Esophagus squamous epithelium (tissue), 5 donors: ENCODE measurements at regions not wholly inside any gene's neighbourhood (a gene's known extent, or its start where the extent isn't known, plus 50 kb on each side); places are given as distances from the start of the nearest gene placed in this dataset.
"Not testable (repeated sequence)": the region's sequence is repeated elsewhere in the genome, so short reads cannot be mapped to it uniquely, and the experiment has no call there.

Experiments
- DNase-seq: peaks from one replicate; lab custom pipeline; 2025; lab: John Stamatoyannopoulos, UW
- H3K27ac ChIP-seq, 4 donors: fragments of 200-600 bp; sonication (generic); one replicate each; pipeline ENCODE4 v1.5.1; 2016 to 2019; ENCODE audit warnings: mild to moderate bottlenecking in 1 of 4
- H3K27me3 ChIP-seq, 4 donors: fragments of 200-600 bp; sonication (generic); 1 replicate in 3 of 4; 2 replicates in 1 of 4; pipeline versions ENCODE4 v1.5.1 to v1.6.0; 2017 to 2021; ENCODE audit warnings: antibody characterized with exemption in 1 of 4
- H3K36me3 ChIP-seq, 3 donors: fragments of 200-600 bp; sonication (generic); one replicate each; pipeline ENCODE4 v1.5.1; 2016 to 2019
- H3K4me1 ChIP-seq, 3 donors: fragments of 200-600 bp; sonication (generic); one replicate each; pipeline ENCODE4 v1.5.1; 2017 to 2019
- H3K4me3 ChIP-seq, 4 donors: fragments of 200-600 bp; sonication (generic); 1 replicate in 3 of 4; 2 replicates in 1 of 4; pipeline ENCODE4 v1.5.1; 2016 to 2019; ENCODE audit warnings: mild to moderate bottlenecking in 2 of 4, moderate library complexity in 1 of 4
- H3K9me3 ChIP-seq, 3 donors: fragments of 200-600 bp; sonication (generic); one replicate each; pipeline ENCODE4 v1.5.1; 2016 to 2019
- CTCF ChIP-seq, 6 experiments: fragments of 450-650 bp in 4 of 6; fragments of 200-600 bp in 2 of 6; sonication (generic) in 2 of 6; IDR thresholded peaks; one replicate each; pipeline ENCODE4 v1.5.1; 2016 to 2019; ENCODE audit warnings: antibody characterized with exemption in 6 of 6, mild to moderate bottlenecking in 4 of 6, moderate library complexity in 4 of 6
- POLR2A ChIP-seq, 4 donors: fragments of 450-650 bp; IDR thresholded peaks; one replicate each; pipeline ENCODE4 v1.6.1; 2017; ENCODE audit warnings: antibody characterized with exemption in 4 of 4, mild to moderate bottlenecking in 4 of 4, moderate library complexity in 3 of 4
- WGBS, 2 donors: methylation state at CpG; one replicate each; pipeline ENCODE4 v1.1.5; 2018; 5-methylcytosine and 5-hydroxymethylcytosine counted together
- intact Hi-C: fragments of 100-400 bp; cut with DNase I; formaldehyde crosslinking; loops from one replicate; pipeline ENCODE4 v1.15.0; 2022
- donor health status: DM: yes; HTN: yes; CAD: no.

- TF ChIP-seq CTCF (IDR thresholded peaks at IDR 0.05) (no peak), POLR2A (IDR thresholded peaks at IDR 0.05) (no peak)
- 62 to 72% methylated on average over 6 of the region's 6 CpGs for WGBS, 2 donors
- Histone ChIP-seq H3K36me3 (no peaks in the 10 kb centered on the region), H3K9me3 (no peaks in the 10 kb centered on the region), H3K27me3 (no peaks in the 10 kb centered on the region), H3K4me3 (no peak overlapping the region), H3K27ac (no peak overlapping the region), H3K4me1 (no peaks in the 10 kb centered on the region)
- intact Hi-C loops = no loop called here
- no peak for DNase-seq
These were observed 477.3 kb downstream of the DIRAS2 start for GRCh38 chr9:90165281-90165680.

- H3K36me3 ChIP-seq, H3K4me1 ChIP-seq, intact Hi-C loops, DNase-seq, H3K9me3 ChIP-seq, H3K27me3 ChIP-seq, H3K27ac ChIP-seq, H3K4me3 ChIP-seq: not testable (repeated sequence)
- 48 to 55% methylated on average over 2 of the region's 3 CpGs for WGBS, 2 donors
These were observed 476.2 kb downstream of the DIRAS2 start for GRCh38 chr9:90166374-90166773.

GRCh38 chr9:90167914-90168313 lies 474.7 kb downstream of the DIRAS2 start:
- Histone ChIP-seq H3K9me3 (peaks cover 0 to 4% (median 0%) of the 10 kb centered on the region in 3 donors), H3K4me1 (no peaks in the 10 kb centered on the region), H3K27me3 (no peaks in the 10 kb centered on the region), H3K27ac (no peak overlapping the region), H3K4me3 (no peak overlapping the region), H3K36me3 (no peaks in the 10 kb centered on the region)
- TF ChIP-seq POLR2A (IDR thresholded peaks at IDR 0.05) (no peak), CTCF (IDR thresholded peaks at IDR 0.05) (no peak)
- DNase-seq = no peak
- intact Hi-C loops = no loop called here
- WGBS, 2 donors = 57 to 66% methylated on average over 2 of the region's 2 CpGs

- no peak for DNase-seq
- no peaks in the 10 kb centered on the region for H3K27me3 ChIP-seq
- TF ChIP-seq CTCF (IDR thresholded peaks at IDR 0.05) (no peak), POLR2A (IDR thresholded peaks at IDR 0.05) (no peak)
- intact Hi-C loops = no loop called here
- H3K36me3 ChIP-seq = no peaks in the 10 kb centered on the region
- no peak overlapping the region for H3K4me3 ChIP-seq
- peaks cover 0 to 4% (median 0%) of the 10 kb centered on the region in 3 donors for H3K9me3 ChIP-seq
- 44 to 46% methylated on average over 2 of the region's 2 CpGs for WGBS, 2 donors
- no peak overlapping the region for H3K27ac ChIP-seq
- H3K4me1 ChIP-seq = no peaks in the 10 kb centered on the region
These were observed 473.1 kb downstream of the DIRAS2 start for GRCh38 chr9:90169490-90169889.

- H3K27ac ChIP-seq, H3K27me3 ChIP-seq, intact Hi-C loops, H3K9me3 ChIP-seq, H3K4me3 ChIP-seq, DNase-seq, H3K4me1 ChIP-seq, H3K36me3 ChIP-seq: not testable (repeated sequence)
- 68 to 77% methylated on average over 3 to 4 of the region's 4 CpGs for WGBS, 2 donors
These were observed 468.7 kb downstream of the DIRAS2 start for GRCh38 chr9:90173935-90174334.

- H3K4me3 ChIP-seq, H3K27ac ChIP-seq, H3K4me1 ChIP-seq, H3K27me3 ChIP-seq, H3K36me3 ChIP-seq, DNase-seq, H3K9me3 ChIP-seq, intact Hi-C loops: not testable (repeated sequence)
- 69 to 82% methylated on average over 9 to 10 of the region's 10 CpGs for WGBS, 2 donors
These were observed 468.3 kb downstream of the DIRAS2 start for GRCh38 chr9:90174346-90174745.

GRCh38 chr9:90175257-90175656 lies 467.4 kb downstream of the DIRAS2 start:
- no peak overlapping the region for H3K4me3 ChIP-seq
- H3K4me1 ChIP-seq = no peaks in the 10 kb centered on the region
- H3K27me3 ChIP-seq = no peaks in the 10 kb centered on the region
- no peak overlapping the region for H3K27ac ChIP-seq
- 91% methylated on average over 1 to 3 of the region's 3 CpGs for WGBS, 2 donors
- no peak for TF ChIP-seq POLR2A (IDR thresholded peaks at IDR 0.05)
- TF ChIP-seq CTCF (IDR thresholded peaks at IDR 0.05) = no peak
- H3K9me3 ChIP-seq = peaks cover 0 to 4% (median 0%) of the 10 kb centered on the region in 3 donors
- intact Hi-C loops = no loop called here
- no peaks in the 10 kb centered on the region for H3K36me3 ChIP-seq
- DNase-seq = no peak
